Adipocyte (in vitro differentiated cells): ENCODE measurements at regions not wholly inside any gene's neighbourhood (a gene's known extent, or its start where the extent isn't known, plus 50 kb on each side); places are given as distances from the start of the nearest gene placed in this dataset.

Experiments used
- DNase-seq: peaks from one replicate; pipeline ENCODE4 v3.0.0-alpha.2; 2015; ENCODE audit warnings: low read depth
- H3K27me3 ChIP-seq: replicated peaks from 2 replicates; pipeline ENCODE4 v1.7.0; 2013; ENCODE audit warnings: mild to moderate bottlenecking, low read length, moderate library complexity; ENCODE audit not compliant: control insufficient read depth, insufficient read depth
- H3K36me3 ChIP-seq: 2 replicates; pipeline ENCODE4 v1.7.0; 2013; ENCODE audit warnings: low read length, mild to moderate bottlenecking, moderate library complexity; ENCODE audit not compliant: control insufficient read depth, insufficient read depth, severe bottlenecking
- H3K4me1 ChIP-seq: 2 replicates; pipeline ENCODE4 v1.7.0; 2013; ENCODE audit warnings: mild to moderate bottlenecking, low read length, moderate library complexity; ENCODE audit not compliant: control insufficient read depth, insufficient read depth
- H3K4me3 ChIP-seq: 2 replicates; pipeline ENCODE4 v1.7.0; 2013; ENCODE audit warnings: mild to moderate bottlenecking, low read length, moderate library complexity
- H3K9ac ChIP-seq: 2 replicates; pipeline ENCODE4 v1.7.0; 2013; ENCODE audit warnings: mild to moderate bottlenecking, low read length, moderate library complexity
- H3K9me3 ChIP-seq: 2 replicates; pipeline ENCODE4 v1.7.0; 2013; ENCODE audit warnings: mild to moderate bottlenecking, low read length, moderate library complexity; ENCODE audit not compliant: control insufficient read depth

DNA sequence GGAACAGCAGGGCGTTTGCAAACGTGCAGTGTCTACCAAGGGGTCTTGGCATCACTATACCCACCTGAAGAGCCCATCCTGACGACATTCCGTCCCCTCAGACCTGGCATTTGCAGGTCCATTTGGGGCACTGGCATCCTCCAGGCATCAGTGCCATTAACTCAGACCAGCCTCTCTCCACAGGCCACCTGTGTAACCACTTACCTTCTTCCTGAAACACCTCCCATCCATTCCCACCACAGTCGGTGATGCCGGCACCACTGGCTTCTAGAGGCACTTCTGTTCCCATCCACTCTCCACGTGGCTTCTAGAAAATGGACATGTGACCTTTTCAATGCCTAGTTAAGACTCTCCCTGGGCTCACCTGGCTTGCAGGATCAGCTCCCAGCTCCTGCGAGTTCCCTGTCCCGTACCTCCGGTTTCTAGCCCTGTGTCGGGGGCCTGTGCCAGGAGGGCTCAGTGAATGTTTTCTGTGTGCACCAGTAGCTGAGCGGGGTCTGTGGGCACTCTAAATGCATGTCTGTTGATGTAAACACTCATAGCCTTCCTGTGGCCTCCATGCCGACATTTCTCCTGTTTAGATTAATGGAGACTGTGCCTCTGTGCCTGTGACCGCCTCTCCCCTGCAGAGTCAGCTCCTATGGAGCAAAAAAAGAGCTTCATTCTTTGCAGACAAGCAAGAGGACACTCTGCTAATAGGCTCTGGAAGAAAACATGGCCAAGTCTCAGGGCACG is 458.0 kb upstream of the HS6ST1 start:
- DNase-seq = no peak
- H3K9ac ChIP-seq = no peak overlapping the region
- peaks cover 43% of the 10 kb centered on the region for H3K27me3 ChIP-seq
- H3K36me3 ChIP-seq = no peaks in the 10 kb centered on the region
- H3K9me3 ChIP-seq = peaks cover 4% of the 10 kb centered on the region
- H3K4me3 ChIP-seq = no peak overlapping the region
- no peaks in the 10 kb centered on the region for H3K4me1 ChIP-seq

DNA sequence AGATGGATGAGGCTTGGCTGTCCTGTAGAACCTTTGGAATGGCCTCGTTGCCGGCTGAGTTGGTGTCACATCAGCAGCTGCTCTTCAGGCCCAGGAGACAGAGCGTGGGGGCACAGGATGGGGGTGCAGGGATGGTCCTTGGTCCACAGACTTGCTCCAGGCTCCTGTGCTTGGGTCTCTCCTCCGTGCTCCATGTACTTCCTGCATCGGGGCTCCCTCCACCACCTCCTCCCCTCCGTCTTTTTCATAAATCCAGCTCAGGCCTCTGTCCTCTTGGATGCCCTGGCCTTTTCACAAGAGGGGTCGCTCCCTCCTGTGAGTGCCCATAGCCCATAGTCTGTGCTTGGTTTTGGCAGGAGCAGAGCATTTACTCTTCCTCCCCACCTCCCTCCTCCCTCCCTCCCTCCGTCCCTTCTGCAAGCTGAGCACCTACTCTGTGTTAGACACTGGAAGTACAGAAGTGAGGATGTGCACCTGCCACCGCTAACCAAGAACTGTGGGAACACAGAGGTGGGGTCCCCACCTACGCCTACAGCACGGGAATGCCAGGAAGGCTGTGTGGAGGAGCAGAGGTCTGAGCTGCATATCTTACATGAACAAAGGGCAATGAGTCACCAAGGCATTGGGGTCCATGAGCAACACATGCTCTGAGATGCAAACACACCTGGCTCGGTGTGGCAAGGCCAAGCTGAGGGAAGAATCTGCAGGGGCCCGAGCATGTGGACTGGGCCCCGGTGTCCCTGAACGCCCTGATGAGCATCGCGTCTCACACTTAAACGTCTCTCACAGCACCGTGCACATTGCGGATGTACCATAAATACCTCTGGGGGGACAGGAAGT is 458.7 kb upstream of the HS6ST1 start:
- no peak overlapping the region for H3K4me3 ChIP-seq
- no peak overlapping the region for H3K9ac ChIP-seq
- H3K27me3 ChIP-seq = peaks cover 43% of the 10 kb centered on the region
- H3K9me3 ChIP-seq = peaks cover 4% of the 10 kb centered on the region
- H3K4me1 ChIP-seq = no peaks in the 10 kb centered on the region
- no peaks in the 10 kb centered on the region for H3K36me3 ChIP-seq
- no peak for DNase-seq

DNA sequence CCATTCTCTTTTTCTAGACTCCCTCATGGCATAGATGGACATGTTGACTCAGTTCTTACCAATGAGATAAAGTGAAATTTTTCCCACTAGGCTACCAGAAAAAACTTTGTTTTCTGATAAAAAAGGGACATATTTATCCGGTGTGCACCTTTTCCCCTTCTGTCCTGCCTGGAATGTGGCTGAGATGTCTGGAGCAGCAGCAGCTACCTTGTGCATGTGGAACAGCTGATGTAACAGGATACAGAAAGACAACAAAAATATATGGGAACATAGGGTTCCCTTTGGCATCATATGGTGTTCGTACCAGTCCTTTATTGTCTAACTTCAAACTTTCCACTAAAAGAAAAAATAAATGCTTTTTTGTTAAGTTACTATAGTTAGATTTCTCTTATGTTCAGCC is 460.2 kb upstream of the HS6ST1 start:
- H3K36me3 ChIP-seq = no peaks in the 10 kb centered on the region
- no peak for DNase-seq
- peaks cover 4% of the 10 kb centered on the region for H3K9me3 ChIP-seq
- peaks cover 6% of the 10 kb centered on the region for H3K4me1 ChIP-seq
- no peak overlapping the region for H3K4me3 ChIP-seq
- peaks cover 38% of the 10 kb centered on the region for H3K27me3 ChIP-seq
- H3K9ac ChIP-seq = no peak overlapping the region

DNA sequence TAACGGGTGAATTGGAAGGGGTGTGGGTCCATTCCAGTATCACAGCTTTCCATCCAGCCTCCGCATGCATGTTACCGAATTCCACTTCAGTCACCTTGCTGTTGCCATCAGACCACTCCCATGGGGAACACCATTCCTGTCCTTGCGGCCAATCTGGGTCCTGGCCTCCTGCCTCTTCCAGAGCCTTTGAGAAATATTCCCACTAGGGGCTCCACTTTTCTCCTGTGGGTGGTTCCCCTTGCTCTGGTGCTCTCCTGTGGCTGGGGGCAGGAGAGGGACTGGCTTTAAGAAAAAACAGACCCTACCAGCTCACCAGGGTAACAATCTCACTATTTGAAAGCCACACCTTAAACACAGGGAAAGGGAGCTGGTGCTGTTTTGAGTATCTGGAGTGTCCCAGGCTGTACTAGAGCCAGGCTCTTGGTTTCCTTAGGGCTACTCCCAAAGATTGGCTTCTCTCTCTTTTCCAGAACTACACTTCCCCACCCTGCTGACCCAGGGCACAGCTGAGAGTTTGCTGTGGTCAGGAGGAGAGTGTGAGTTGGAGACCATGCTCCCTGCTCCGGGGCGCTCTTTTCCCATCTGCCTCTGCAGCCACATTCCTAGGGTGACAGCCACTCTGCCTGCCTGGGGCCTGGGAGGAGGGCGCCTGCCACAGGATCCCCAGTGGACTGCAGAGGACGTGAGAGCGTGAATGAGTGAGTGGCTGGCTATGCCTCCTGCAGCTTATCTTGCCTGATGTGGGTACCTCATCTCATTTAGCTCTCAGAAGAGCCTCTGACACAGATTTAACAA is 460.8 kb upstream of the HS6ST1 start:
- H3K9ac ChIP-seq = no peak overlapping the region
- DNase-seq = no peak
- no peaks in the 10 kb centered on the region for H3K36me3 ChIP-seq
- peaks cover 4% of the 10 kb centered on the region for H3K9me3 ChIP-seq
- H3K4me1 ChIP-seq = peaks cover 8% of the 10 kb centered on the region
- H3K27me3 ChIP-seq = peaks cover 38% of the 10 kb centered on the region
- H3K4me3 ChIP-seq = no peak overlapping the region

DNA sequence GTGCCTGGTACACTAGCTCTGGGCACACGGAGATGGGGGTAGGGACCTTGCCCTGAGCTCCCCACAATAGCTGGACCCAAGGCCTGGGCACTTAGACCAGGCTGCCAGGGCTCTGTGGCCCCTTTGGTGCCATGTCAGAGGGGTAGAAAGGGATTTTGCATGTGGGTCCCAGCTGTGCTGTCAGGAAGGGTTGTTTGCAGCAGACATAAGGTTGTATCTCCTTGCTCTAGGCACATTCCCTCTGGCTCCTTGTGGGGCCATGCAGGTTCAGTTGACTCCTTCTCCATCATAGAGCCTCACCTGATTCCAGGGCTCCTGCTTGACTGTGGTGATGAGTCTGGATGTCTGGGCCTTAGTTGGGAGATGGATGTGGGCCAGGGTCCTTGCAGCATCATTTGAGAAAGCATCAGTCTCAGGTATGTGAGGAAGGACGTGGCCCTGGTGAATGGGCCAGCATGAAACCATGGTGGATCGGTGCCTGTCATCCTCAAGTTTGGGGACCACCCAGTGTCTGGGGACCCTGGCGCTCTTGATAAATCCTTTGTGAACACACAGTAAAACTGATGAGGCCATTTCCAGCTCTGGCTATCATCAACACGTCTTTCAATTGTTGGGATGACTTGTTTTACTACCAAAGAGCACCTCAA is 461.9 kb upstream of the HS6ST1 start:
- Histone ChIP-seq H3K9me3 (peaks cover 4% of the 10 kb centered on the region), H3K27me3 (peaks cover 38% of the 10 kb centered on the region), H3K9ac (no peak overlapping the region), H3K36me3 (no peaks in the 10 kb centered on the region), H3K4me1 (peaks cover 8% of the 10 kb centered on the region), H3K4me3 (no peak overlapping the region)
- DNase-seq = no peak

DNA sequence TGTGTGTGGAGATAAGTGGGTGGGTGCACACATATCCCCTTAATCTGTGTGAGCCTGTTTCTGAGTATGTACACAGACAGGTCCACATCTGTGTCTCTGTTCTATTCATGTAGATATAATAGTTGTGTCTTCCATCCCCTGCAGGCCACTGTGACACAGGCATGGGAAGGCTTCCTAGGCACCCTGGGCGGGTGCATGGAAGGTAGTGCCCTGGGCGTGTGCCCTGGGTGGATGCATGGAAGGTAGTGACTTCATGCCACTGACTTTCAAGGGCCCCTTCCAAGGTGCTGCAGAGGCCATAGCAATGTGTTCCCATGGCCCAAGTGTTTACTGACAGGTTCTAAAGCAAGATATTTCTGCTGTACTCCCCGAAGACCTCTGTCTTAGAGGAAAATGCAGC is 462.5 kb upstream of the HS6ST1 start:
- H3K4me3 ChIP-seq = no peak overlapping the region
- H3K36me3 ChIP-seq = no peaks in the 10 kb centered on the region
- H3K9ac ChIP-seq = no peak overlapping the region
- peaks cover 4% of the 10 kb centered on the region for H3K9me3 ChIP-seq
- H3K4me1 ChIP-seq = peaks cover 9% of the 10 kb centered on the region
- H3K27me3 ChIP-seq = peaks cover 37% of the 10 kb centered on the region
- no peak for DNase-seq

DNA sequence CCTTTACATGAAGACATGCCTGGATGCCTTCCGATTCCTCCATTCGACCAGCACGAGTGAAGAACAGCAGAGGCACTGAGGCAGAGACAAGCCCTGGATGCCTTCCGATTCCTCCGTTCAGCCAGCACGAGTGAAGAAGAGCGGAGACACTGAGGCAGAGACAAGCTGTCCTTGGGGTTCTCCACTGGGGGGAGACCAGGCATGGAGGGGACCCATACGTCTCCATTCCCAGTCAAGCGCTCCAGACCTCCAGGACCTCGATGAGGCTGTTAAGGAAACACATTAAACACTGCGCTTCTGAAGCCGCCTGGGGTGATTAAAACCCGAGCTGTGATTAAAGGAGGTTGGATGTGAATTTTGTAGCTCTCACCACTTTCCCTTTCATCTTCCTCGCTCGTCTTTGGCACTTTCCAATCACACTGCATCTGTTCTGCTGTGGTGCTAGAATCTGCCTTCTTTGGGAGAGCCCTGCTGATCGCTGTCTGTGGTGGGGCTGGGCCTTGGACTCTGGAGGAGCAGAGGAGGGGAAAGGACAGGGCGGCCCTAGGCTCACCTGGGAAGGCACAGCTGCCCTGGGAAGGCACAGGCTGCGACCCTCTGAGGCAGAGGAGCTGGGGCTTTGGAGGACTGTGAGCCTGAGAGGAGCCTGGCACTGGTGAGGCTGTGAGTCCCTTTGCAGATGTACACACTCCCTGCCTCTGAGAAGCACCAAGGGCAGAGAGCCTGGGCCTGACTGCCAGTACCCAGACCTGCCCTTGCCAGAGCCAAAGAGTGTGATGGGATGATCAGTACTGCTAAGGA is 463.1 kb upstream of the HS6ST1 start:
- no peak overlapping the region for H3K9ac ChIP-seq
- no peaks in the 10 kb centered on the region for H3K36me3 ChIP-seq
- H3K4me1 ChIP-seq = peaks cover 15% of the 10 kb centered on the region
- DNase-seq = no peak
- H3K27me3 ChIP-seq = peaks cover 32% of the 10 kb centered on the region
- H3K4me3 ChIP-seq = no peak overlapping the region
- H3K9me3 ChIP-seq = peaks cover 4% of the 10 kb centered on the region

DNA sequence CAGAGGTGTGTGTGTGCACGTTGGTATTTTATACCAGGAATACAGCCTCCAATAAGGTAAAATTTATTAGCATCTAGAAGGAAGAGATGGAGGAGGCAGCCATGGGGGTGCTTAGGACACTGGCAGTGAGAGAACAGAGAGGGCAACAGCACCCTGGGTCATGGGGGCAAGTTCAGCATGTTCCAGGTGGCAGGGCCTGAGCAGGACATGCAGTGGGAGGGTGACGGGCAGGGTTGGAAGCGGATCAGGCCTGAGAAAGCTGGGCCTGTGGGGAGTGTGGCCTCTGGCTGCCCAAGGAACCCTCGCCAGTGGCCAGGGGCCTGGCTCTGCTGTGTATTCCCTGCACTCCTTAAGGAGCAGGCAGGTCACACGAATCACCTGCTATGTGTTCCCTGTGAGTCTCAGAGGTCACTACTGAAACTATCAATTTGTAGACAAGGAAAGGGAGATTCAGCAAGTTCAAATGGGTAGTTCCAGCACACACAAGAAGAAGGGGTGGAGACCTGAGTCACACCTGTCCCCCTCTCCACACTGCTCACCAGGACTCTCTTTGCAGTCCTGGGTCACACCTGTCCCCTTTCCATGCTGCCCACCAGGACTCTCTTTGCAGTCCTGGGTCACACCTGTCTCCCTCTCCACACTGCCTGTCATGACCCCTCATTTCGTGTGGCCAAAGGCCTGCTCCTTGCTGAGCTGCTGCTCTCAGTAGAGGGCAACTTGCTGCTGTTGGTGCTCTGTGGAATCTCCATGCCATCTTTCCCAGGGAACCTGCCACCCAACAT is 463.9 kb upstream of the HS6ST1 start:
- Histone ChIP-seq H3K27me3 (peaks cover 31% of the 10 kb centered on the region), H3K4me1 (peaks cover 19% of the 10 kb centered on the region), H3K36me3 (no peaks in the 10 kb centered on the region), H3K9ac (no peak overlapping the region), H3K4me3 (no peak overlapping the region), H3K9me3 (peaks cover 4% of the 10 kb centered on the region)
- no peak for DNase-seq

DNA sequence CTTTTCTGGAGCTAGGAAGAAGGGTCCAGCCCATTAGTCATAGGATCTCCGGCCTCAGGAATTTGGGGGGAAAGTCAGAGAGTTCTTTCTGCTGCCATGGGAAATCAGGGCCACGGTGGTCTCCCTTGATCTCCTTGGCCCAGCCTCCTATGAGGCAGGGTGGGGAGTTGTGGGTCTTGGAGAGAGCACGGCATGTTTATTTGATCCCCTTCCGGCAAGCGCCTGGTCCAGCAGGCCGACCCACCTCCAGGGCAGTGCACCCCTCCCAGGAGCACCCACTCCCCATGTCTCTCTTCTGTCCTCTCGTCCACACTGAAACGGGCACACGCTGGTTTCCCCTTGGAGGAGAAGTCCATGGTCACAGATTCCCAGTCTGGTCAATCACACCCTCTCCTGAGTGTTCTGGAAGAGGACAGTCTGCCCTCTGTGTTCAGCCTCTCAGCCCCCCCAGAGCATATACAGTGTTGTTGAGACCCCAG is 464.6 kb upstream of the HS6ST1 start:
- no peaks in the 10 kb centered on the region for H3K36me3 ChIP-seq
- no peak overlapping the region for H3K4me3 ChIP-seq
- peaks cover 27% of the 10 kb centered on the region for H3K27me3 ChIP-seq
- peaks cover 4% of the 10 kb centered on the region for H3K9me3 ChIP-seq
- peaks cover 19% of the 10 kb centered on the region for H3K4me1 ChIP-seq
- DNase-seq = no peak
- no peak overlapping the region for H3K9ac ChIP-seq

DNA sequence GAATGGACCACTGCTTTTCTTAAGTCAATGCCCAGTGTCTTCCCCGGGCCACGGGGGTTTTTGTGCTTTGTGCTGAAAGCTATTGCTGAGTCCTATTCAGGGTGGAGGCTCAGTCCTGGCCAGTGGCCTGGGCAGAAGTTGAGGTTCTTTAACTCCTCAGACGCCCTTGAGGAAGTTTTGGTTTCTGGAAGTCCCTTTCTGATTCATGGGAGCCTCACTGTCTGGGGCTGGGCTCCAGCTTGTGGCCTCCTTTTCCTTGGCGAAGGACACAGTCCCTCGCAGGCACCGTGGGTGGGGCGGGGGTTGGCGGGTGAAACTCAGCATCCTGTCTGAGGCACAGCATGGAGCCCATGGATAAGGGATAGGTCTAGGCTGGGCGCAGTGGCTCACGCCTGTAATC is 465.2 kb upstream of the HS6ST1 start:
- H3K4me1 ChIP-seq = peaks cover 19% of the 10 kb centered on the region
- H3K27me3 ChIP-seq = peaks cover 22% of the 10 kb centered on the region
- H3K9ac ChIP-seq = no peak overlapping the region
- DNase-seq = no peak
- no peaks in the 10 kb centered on the region for H3K36me3 ChIP-seq
- peaks cover 1% of the 10 kb centered on the region for H3K9me3 ChIP-seq
- no peak overlapping the region for H3K4me3 ChIP-seq
